ENCODE measurements at regions not wholly inside any gene's neighbourhood (a gene's known extent, or its start where the extent isn't known, plus 50 kb on each side); places are given as distances from the start of the nearest gene placed in this dataset.

DNA sequence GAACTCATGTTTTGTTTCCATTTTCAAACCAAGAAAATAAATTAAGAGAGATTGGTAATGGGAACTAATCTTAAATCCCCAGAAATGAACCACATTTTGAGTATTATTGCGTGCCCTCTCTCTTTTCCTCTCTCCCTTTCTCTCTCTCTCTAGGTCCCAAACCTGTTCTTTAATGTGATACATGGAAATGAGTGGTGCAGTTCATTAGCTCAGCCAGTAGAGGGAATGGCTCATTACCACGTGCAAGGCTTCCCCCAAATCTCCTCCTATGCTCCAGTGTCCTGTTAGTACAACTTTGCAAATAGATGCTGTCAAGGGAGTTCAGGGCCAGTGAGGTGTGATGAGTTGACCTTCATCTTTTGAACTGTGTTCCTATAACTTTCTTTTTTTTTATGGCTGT, 178.4 kb downstream of the FGF9 start:
- CTCF ChIA-PET: no interaction called here
- TF ChIP-seq SIN3A (IDR thresholded peaks at IDR 0.05; ENCODE audit: borderline replicate concordance, insufficient read depth, low read depth, low read length): no peak
- TF ChIP-seq, protein P1, sequence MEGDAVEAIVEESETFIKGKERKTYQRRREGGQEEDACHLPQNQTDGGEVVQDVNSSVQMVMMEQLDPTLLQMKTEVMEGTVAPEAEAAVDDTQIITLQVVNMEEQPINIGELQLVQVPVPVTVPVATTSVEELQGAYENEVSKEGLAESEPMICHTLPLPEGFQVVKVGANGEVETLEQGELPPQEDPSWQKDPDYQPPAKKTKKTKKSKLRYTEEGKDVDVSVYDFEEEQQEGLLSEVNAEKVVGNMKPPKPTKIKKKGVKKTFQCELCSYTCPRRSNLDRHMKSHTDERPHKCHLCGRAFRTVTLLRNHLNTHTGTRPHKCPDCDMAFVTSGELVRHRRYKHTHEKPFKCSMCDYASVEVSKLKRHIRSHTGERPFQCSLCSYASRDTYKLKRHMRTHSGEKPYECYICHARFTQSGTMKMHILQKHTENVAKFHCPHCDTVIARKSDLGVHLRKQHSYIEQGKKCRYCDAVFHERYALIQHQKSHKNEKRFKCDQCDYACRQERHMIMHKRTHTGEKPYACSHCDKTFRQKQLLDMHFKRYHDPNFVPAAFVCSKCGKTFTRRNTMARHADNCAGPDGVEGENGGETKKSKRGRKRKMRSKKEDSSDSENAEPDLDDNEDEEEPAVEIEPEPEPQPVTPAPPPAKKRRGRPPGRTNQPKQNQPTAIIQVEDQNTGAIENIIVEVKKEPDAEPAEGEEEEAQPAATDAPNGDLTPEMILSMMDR (IDR thresholded peaks at IDR 0.05): peak; percentile 55
- no peak for ATAC-seq
- in situ Hi-C loops (cut with HindIII; ENCODE audit: low pct_unique_long_range_greater_than_20kb, low sequenced_read_pairs): no loop called here
- intact Hi-C loops (cut with micrococcal nuclease; ENCODE audit: unreplicated experiment): no loop called here
- Histone ChIP-seq H3K4me3 (ENCODE audit: low read depth in 2 of 2, low read length in 2 of 2) (no peak overlapping the region), H3K27ac (ENCODE audit: low read length) (no peak overlapping the region), H3K9me3 (ENCODE audit: control insufficient read depth, insufficient read depth, low read depth, low read length) (no peaks in the 10 kb centered on the region), H3K4me1 (ENCODE audit: control insufficient read depth, insufficient read depth, low read length) (no peaks in the 10 kb centered on the region), H3K36me3 (ENCODE audit: control insufficient read depth, insufficient read depth, low read length) (no peaks in the 10 kb centered on the region), H3K27me3 (ENCODE audit: control insufficient read depth, insufficient read depth, low read length) (no peaks in the 10 kb centered on the region)
- DNase-seq (ENCODE audit: low read depth, low spot score): peak; percentile 2
- POLR2A ChIA-PET: no interaction called here
- BruUV-seq (replicated peaks): no TSS peak

DNA sequence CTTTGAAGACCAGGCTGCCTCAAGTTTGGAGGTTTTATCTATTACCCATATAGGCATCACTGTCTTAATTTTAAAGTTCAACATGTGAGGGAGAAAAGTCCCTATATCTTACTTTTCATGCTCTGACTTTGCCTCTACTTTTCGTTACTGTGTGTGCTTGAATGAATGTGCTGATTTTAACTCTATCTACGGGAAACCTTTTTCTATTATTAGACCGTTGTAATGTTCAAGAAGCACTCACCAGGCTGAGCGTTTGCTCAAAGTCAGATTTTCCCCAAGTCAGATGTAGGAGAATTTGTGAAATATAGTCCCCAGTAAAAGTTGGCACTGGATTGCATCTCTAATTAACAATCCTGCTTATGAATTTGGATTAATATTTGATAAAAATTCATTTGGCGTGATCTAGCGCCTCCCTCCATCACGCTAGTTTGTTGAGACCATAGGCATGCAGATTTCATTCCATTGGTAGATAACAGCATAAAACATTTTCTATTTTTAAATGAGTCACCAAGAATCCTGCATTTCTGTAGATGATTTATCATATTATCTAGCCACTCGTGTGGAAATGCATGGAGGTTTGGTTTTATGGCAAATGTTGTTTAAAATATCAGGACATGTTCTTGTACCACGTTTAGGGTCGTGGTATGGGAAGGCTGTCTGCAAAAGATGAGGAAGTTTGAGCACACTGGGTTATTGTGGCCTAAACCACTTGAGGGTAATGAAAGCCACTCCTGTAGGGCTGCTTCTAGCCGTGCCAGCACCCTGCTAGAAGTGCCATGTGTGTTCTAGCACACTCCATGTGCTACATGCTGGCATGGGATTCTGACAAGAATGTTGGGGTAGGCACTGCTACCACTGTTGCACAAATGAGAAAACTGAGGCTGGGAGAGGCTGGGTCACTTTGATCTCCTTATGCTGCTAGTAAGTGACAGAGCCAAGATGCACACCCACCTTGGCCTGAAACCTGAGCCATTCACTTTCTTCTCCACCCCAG, 179.4 kb downstream of the FGF9 start:
- ATAC-seq (no peak), DNase-seq (ENCODE audit: low read depth, low spot score) (no peak)
- no peak overlapping the region for H3K4me3 ChIP-seq (ENCODE audit: low read depth in 2 of 2, low read length in 2 of 2)
- intact Hi-C loops (cut with micrococcal nuclease; ENCODE audit: unreplicated experiment): no loop called here
- H3K4me1 ChIP-seq (ENCODE audit: control insufficient read depth, insufficient read depth, low read length): no peaks in the 10 kb centered on the region
- in situ Hi-C loops (cut with HindIII; ENCODE audit: low pct_unique_long_range_greater_than_20kb, low sequenced_read_pairs): no loop called here
- no TSS peak for BruUV-seq (replicated peaks)
- POLR2A ChIA-PET: no interaction called here
- H3K27ac ChIP-seq (ENCODE audit: low read length): no peak overlapping the region
- CTCF ChIA-PET: no interaction called here
- TF ChIP-seq, protein P1 (IDR thresholded peaks at IDR 0.05): no peak
- no peak for TF ChIP-seq TCF7L2 (IDR thresholded peaks at IDR 0.05; ENCODE audit: low read depth, low read length)
- TF ChIP-seq POLR2AphosphoS5 (IDR thresholded peaks at IDR 0.05; ENCODE audit: low read depth, low read length): no peak
- TF ChIP-seq, protein P2, sequence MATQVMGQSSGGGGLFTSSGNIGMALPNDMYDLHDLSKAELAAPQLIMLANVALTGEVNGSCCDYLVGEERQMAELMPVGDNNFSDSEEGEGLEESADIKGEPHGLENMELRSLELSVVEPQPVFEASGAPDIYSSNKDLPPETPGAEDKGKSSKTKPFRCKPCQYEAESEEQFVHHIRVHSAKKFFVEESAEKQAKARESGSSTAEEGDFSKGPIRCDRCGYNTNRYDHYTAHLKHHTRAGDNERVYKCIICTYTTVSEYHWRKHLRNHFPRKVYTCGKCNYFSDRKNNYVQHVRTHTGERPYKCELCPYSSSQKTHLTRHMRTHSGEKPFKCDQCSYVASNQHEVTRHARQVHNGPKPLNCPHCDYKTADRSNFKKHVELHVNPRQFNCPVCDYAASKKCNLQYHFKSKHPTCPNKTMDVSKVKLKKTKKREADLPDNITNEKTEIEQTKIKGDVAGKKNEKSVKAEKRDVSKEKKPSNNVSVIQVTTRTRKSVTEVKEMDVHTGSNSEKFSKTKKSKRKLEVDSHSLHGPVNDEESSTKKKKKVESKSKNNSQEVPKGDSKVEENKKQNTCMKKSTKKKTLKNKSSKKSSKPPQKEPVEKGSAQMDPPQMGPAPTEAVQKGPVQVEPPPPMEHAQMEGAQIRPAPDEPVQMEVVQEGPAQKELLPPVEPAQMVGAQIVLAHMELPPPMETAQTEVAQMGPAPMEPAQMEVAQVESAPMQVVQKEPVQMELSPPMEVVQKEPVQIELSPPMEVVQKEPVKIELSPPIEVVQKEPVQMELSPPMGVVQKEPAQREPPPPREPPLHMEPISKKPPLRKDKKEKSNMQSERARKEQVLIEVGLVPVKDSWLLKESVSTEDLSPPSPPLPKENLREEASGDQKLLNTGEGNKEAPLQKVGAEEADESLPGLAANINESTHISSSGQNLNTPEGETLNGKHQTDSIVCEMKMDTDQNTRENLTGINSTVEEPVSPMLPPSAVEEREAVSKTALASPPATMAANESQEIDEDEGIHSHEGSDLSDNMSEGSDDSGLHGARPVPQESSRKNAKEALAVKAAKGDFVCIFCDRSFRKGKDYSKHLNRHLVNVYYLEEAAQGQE (IDR thresholded peaks at IDR 0.05; ENCODE audit: insufficient read depth in 1 of 2, low read depth in 2 of 2, low read length in 1 of 2): no peak
- no peak for TF ChIP-seq SIN3A (IDR thresholded peaks at IDR 0.05; ENCODE audit: borderline replicate concordance, insufficient read depth, low read depth, low read length)
- H3K27me3 ChIP-seq (ENCODE audit: control insufficient read depth, insufficient read depth, low read length): no peaks in the 10 kb centered on the region
- no peaks in the 10 kb centered on the region for H3K9me3 ChIP-seq (ENCODE audit: control insufficient read depth, insufficient read depth, low read depth, low read length)
- no peaks in the 10 kb centered on the region for H3K36me3 ChIP-seq (ENCODE audit: control insufficient read depth, insufficient read depth, low read length)
